Panc1 (cell line): ENCODE measurements at regions not wholly inside any gene's neighbourhood (a gene's known extent, or its start where the extent isn't known, plus 50 kb on each side); places are given as distances from the start of the nearest gene placed in this dataset.

Experiments used
- POLR2AphosphoS5 ChIP-seq: IDR thresholded peaks from 2 replicates; pipeline ENCODE4 v1.6.1; 2012; ENCODE audit warnings: mild to moderate bottlenecking, low read depth, low read length, moderate library complexity
- SIN3A ChIP-seq: IDR thresholded peaks from 2 replicates; pipeline ENCODE4 v1.6.1; 2012; ENCODE audit warnings: low read depth, mild to moderate bottlenecking, low read length, moderate library complexity, borderline replicate concordance; ENCODE audit not compliant: insufficient read depth
- TF ChIP-seq, protein P1 (sequence below): fragments of 450-650 bp; IDR thresholded peaks from 2 replicates; pipeline ENCODE4 v1.5.1; 2017; ENCODE audit warnings: mild to moderate bottlenecking

GRCh38 chr3:70621451-70621850 is 309.0 kb upstream of the MDFIC2 start:
- TF ChIP-seq, protein P1, sequence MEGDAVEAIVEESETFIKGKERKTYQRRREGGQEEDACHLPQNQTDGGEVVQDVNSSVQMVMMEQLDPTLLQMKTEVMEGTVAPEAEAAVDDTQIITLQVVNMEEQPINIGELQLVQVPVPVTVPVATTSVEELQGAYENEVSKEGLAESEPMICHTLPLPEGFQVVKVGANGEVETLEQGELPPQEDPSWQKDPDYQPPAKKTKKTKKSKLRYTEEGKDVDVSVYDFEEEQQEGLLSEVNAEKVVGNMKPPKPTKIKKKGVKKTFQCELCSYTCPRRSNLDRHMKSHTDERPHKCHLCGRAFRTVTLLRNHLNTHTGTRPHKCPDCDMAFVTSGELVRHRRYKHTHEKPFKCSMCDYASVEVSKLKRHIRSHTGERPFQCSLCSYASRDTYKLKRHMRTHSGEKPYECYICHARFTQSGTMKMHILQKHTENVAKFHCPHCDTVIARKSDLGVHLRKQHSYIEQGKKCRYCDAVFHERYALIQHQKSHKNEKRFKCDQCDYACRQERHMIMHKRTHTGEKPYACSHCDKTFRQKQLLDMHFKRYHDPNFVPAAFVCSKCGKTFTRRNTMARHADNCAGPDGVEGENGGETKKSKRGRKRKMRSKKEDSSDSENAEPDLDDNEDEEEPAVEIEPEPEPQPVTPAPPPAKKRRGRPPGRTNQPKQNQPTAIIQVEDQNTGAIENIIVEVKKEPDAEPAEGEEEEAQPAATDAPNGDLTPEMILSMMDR: no peak
- TF ChIP-seq POLR2AphosphoS5 (no peak), SIN3A (no peak)
